Breast epithelium (tissue), 4 donors: ENCODE measurements at regions not wholly inside any gene's neighbourhood (a gene's known extent, or its start where the extent isn't known, plus 50 kb on each side); places are given as distances from the start of the nearest gene placed in this dataset.

Experiments used
- DNase-seq, 2 donors: peaks; one replicate each; pipeline ENCODE4 v3.0.0-alpha.2; 2019; ENCODE audit warnings: low spot score in 2 of 2
- H3K27ac ChIP-seq, 2 donors: fragments of 200-600 bp; sonication (generic) in 1 of 2; one replicate each; pipeline ENCODE4 v1.5.1; 2016 to 2019; ENCODE audit warnings: mild to moderate bottlenecking in 1 of 2
- H3K27me3 ChIP-seq, 2 donors: fragments of 200-600 bp; sonication (generic) in 1 of 2; one replicate each; pipeline versions ENCODE4 v1.5.1 to v1.6.0; 2017 to 2019; ENCODE audit warnings: control low read depth in 1 of 2, mild to moderate bottlenecking in 1 of 2
- H3K36me3 ChIP-seq: fragments of 200-600 bp; one replicate; pipeline ENCODE4 v1.5.1; 2019
- H3K4me1 ChIP-seq, 2 donors: fragments of 200-600 bp; sonication (generic); one replicate each; pipeline ENCODE4 v1.5.1; 2016 to 2019; ENCODE audit warnings: control low read depth in 1 of 2
- H3K4me3 ChIP-seq, 3 donors: fragments of 200-600 bp; sonication (generic); 1 replicate in 2 of 3; 2 replicates in 1 of 3; pipeline ENCODE4 v1.5.1; 2016 to 2019; ENCODE audit warnings: mild to moderate bottlenecking in 3 of 3, moderate library complexity in 2 of 3
- H3K9me3 ChIP-seq, 2 donors: fragments of 200-600 bp; sonication (generic) in 1 of 2; one replicate each; pipeline ENCODE4 v1.5.1; 2016 to 2019; ENCODE audit warnings: control low read depth in 1 of 2
- POLR2A ChIP-seq: fragments of 450-650 bp; IDR thresholded peaks from one replicate; pipeline ENCODE4 v1.6.1; 2016; ENCODE audit warnings: antibody characterized with exemption, mild to moderate bottlenecking, moderate library complexity
- POLR2AphosphoS5 ChIP-seq, 3 donors: sonication (generic); formaldehyde crosslinking; IDR thresholded peaks; one replicate each; pipeline ENCODE4 v1.6.1; 2017; ENCODE audit warnings: antibody characterized with exemption in 3 of 3
- intact Hi-C: fragments of 100-400 bp; cut with DNase I; formaldehyde crosslinking; loops from one replicate; pipeline ENCODE4 v1.15.1; 2023; ENCODE audit warnings: low total_unique reads
- TF ChIP-seq, protein P1 (sequence below), 3 donors: fragments of 450-650 bp; IDR thresholded peaks; one replicate each; pipeline ENCODE4 v1.5.1; 2016 to 2017; ENCODE audit warnings: antibody characterized with exemption in 3 of 3, mild to moderate bottlenecking in 3 of 3, moderate library complexity in 3 of 3

DNA sequence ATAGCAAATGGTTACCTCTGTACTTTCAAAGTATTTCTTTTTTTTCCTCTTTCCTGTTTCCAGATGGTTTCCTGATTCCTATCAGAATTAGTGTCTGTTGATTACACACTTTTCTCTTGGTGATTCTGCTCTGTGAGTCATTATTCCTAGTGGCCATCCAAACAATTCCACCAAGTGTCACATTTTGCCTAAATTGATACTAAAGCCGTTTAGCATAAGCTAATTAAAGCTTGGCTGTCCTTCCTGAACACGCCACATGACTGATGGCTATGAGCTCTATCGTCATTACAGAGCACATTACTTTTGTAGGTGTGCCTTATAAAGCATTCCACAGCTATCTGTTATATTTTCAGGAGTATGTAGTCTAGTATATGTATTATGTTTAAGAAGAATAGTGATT, 671.2 kb downstream of the CDH8 start:
- Histone ChIP-seq H3K36me3 (no peaks in the 10 kb centered on the region), H3K27me3 (peaks cover 0 to 3% of the 10 kb centered on the region in 2 donors), H3K9me3 (no peaks in the 10 kb centered on the region), H3K27ac (no peak overlapping the region), H3K4me1 (no peaks in the 10 kb centered on the region), H3K4me3 (no peak overlapping the region)
- intact Hi-C loops = no loop called here
- DNase-seq = no peak
- TF ChIP-seq, protein P1, sequence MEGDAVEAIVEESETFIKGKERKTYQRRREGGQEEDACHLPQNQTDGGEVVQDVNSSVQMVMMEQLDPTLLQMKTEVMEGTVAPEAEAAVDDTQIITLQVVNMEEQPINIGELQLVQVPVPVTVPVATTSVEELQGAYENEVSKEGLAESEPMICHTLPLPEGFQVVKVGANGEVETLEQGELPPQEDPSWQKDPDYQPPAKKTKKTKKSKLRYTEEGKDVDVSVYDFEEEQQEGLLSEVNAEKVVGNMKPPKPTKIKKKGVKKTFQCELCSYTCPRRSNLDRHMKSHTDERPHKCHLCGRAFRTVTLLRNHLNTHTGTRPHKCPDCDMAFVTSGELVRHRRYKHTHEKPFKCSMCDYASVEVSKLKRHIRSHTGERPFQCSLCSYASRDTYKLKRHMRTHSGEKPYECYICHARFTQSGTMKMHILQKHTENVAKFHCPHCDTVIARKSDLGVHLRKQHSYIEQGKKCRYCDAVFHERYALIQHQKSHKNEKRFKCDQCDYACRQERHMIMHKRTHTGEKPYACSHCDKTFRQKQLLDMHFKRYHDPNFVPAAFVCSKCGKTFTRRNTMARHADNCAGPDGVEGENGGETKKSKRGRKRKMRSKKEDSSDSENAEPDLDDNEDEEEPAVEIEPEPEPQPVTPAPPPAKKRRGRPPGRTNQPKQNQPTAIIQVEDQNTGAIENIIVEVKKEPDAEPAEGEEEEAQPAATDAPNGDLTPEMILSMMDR (IDR thresholded peaks at IDR 0.05) = no peak
- TF ChIP-seq POLR2A = no peak
- TF ChIP-seq POLR2AphosphoS5 (IDR thresholded peaks at IDR 0.05) = no peak

DNA sequence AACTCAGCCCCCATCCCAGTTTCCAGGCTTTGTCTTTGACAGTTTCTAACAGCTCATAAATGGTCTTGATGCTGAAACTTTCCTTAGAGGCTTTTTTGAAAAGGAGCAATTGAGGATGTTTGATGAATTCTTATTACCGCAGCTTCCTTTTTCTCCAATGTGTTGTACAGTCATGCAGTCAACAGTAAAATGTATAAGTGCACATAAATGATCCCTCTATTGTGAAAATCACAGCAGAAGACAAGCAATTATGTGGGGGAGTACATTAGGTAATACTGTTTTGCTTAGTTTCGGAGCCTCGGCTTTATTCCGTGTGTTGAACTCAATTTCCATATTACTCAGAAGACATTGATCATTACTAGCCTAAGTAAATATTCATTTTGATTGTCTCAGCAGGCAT, 673.7 kb downstream of the CDH8 start:
- no peaks in the 10 kb centered on the region for H3K36me3 ChIP-seq
- intact Hi-C loops = no loop called here
- no peaks in the 10 kb centered on the region for H3K9me3 ChIP-seq
- H3K27me3 ChIP-seq = peaks cover 0 to 3% of the 10 kb centered on the region in 2 donors
- H3K27ac ChIP-seq = no peak overlapping the region
- no peak for DNase-seq
- no peaks in the 10 kb centered on the region for H3K4me1 ChIP-seq
- TF ChIP-seq, protein P1 (IDR thresholded peaks at IDR 0.05) = no peak
- TF ChIP-seq POLR2A (no peak), POLR2AphosphoS5 (IDR thresholded peaks at IDR 0.05) (no peak)
- no peak overlapping the region for H3K4me3 ChIP-seq

DNA sequence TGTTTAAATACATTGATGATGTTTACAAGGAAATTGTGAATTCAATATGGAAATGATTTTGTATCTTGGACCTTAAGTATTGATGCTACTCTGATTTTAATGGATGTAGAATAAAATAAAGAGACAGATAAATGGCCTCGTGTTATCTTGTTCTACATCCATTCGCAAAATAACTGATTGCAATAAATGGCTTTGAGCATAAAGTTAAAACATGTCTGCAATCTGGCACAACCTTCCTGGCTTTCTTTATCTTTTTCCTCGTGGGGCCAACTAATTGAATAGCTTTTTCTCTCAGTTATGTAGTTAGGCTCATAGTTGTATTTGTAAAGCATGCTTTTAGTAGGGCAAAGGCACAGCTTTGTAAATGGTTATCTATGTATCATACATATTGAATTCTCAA, 691.4 kb downstream of the CDH8 start:
- Histone ChIP-seq H3K27ac (no peak overlapping the region), H3K4me1 (no peaks in the 10 kb centered on the region), H3K4me3 (no peak overlapping the region), H3K9me3 (no peaks in the 10 kb centered on the region), H3K36me3 (no peaks in the 10 kb centered on the region), H3K27me3 (no peaks in the 10 kb centered on the region)
- TF ChIP-seq POLR2AphosphoS5 (IDR thresholded peaks at IDR 0.05) = no peak
- TF ChIP-seq, protein P1 (IDR thresholded peaks at IDR 0.05) = no peak
- no peak for TF ChIP-seq POLR2A
- DNase-seq = no peak
- intact Hi-C loops = no loop called here

DNA sequence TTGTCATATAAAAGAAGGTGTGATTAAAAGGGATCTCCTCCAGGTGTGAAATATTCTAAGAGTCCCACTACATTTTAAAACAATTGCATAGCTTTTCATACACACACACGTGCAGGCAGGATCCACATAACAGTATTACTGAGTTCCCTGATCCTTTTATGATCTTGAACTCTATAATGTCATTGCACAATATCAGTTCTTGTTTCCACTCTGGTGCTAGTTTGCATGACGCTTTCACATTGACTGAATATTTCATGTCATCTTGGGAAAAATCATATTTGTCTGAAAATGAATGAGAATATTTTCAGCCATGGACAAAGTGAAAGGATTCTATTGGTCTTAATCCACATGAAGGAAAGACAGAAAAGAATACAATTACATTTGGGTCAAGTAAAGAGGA, 703.8 kb downstream of the CDH8 start:
- H3K4me1 ChIP-seq = no peaks in the 10 kb centered on the region
- TF ChIP-seq POLR2A = no peak
- TF ChIP-seq, protein P1 (IDR thresholded peaks at IDR 0.05) = no peak
- no peak for TF ChIP-seq POLR2AphosphoS5 (IDR thresholded peaks at IDR 0.05)
- H3K27ac ChIP-seq = no peak overlapping the region
- intact Hi-C loops = no loop called here
- no peaks in the 10 kb centered on the region for H3K36me3 ChIP-seq
- no peak for DNase-seq
- no peaks in the 10 kb centered on the region for H3K9me3 ChIP-seq
- H3K27me3 ChIP-seq = no peaks in the 10 kb centered on the region
- H3K4me3 ChIP-seq = no peak overlapping the region

DNA sequence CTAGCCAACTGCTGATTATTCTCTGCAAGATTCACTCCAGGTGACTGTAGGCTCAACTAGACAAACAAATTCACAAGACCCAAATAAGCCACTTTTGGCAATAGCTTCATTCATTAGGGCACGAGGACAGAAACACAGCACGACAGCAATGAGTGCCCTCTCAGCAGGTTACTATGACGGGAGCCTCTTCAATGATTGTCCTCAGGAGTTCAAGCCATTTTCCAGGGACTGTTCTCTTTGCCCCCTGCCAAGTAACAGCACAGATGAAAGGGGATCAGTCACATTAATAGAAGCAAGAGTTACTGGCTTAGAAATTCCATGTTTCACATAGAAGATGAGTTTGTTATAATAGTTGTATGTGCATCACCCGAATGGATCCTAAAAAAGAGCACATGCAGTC, 712.2 kb downstream of the CDH8 start:
- no peak overlapping the region for H3K27ac ChIP-seq
- intact Hi-C loops = no loop called here
- no peaks in the 10 kb centered on the region for H3K36me3 ChIP-seq
- TF ChIP-seq POLR2A (no peak), POLR2AphosphoS5 (IDR thresholded peaks at IDR 0.05) (no peak)
- TF ChIP-seq, protein P1 (IDR thresholded peaks at IDR 0.05) = no peak
- H3K27me3 ChIP-seq = no peaks in the 10 kb centered on the region
- H3K4me1 ChIP-seq = no peaks in the 10 kb centered on the region
- H3K4me3 ChIP-seq = no peak overlapping the region
- H3K9me3 ChIP-seq = no peaks in the 10 kb centered on the region
- DNase-seq = no peak
